HG03469 (cell line): ENCODE measurements at regions not wholly inside any gene's neighbourhood (a gene's known extent, or its start where the extent isn't known, plus 50 kb on each side); places are given as distances from the start of the nearest gene placed in this dataset.
"Not testable (repeated sequence)": the region's sequence is repeated elsewhere in the genome, so short reads cannot be mapped to it uniquely, and the experiment has no call there.

Experiments used
- ATAC-seq: cut with Tn5 transposase; IDR thresholded peaks from one replicate; pipeline ENCODE4 v1.9.1; 2021; ENCODE audit warnings: mild to moderate bottlenecking, moderate library complexity, moderate number of reproducible peaks; ENCODE audit not compliant: unreplicated experiment

DNA sequence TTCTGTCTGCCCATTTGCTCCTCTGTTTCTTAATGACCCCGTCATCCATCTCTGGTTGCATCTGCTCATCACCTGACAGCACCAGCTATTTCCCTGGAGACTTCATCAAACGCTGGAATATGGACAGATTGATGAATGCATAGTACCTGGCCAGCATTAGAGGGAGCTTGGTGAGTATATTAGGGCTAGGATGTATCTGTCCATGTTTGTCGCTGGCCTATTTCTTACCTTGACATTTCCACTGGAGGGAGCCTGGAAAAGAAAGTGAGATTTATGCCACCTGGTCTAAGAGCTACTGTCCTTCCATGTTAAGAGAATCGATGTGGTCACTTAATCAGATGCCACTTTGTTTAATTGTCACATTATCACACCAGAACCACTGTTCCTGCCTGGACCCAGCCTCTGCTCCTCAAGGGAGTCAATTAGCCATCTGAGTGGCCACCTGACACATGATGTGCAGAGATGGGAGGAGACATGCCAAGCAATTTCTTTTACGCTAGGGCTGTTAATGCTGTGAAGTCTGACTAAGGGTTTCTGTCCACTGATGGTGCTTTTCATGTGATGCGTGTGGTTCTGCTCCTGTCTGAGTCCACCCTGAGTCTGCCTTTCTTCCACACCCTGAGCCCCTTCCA lies 75.3 kb upstream of the SFSWAP start:
- ATAC-seq: no peak

DNA sequence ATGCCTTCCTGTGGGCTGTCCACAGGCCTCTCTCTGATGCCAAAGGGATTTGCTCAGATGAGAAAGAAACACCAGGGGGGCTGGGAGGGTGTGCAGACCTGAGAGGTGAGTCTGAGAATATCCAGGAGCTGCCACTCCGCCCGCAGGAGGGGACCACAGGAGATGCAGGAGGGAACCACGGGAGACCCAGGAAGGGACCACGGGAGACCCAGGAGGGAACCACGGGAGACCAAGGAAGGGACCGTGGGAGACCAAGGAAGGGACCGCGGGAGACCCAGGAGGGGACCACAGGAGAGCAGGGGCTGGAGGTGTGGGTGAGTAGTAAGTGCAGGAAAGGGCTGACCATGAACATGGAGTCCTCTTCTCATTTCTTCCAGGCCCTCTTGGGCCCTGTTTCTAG lies 74.6 kb upstream of the SFSWAP start:
- no peak for ATAC-seq

DNA sequence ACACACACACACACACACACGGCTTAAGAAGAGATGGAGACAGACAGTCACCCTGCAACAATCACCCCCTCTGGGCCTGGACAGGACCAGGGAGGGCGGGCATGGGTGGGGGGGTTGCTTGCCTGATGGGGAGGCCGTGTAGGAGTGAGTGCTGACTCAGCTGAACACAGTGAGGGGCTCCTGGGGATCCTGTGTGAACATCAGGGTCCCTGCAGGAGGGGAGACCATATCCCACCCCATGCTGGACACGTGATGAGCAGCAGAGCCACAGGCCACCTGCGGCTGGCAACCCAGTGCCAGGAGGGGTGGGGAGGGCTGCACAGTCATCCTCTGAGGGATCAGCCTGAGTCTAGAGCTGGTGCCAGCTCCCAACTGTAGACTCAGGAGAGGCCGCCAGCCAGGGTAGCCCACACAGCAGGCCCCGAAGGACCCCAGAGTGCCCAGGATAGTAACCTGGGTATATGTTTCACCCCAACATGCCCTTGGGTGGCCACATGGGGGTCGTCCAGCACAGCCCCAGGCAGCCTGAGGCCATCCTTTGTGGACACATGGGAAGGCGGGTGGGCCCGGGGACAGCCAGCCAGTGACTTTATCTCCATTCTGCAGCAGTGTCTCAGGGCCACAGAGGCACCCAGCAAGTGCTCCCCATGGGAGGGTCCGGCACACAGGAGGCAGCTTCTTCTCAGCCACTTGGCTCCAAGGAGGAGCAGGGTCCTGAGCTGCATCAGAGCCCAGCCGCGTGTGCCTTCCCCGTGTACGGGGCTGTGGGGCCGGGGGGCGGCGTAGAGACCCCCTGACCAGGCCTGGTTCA lies 73.7 kb upstream of the SFSWAP start:
- no peak for ATAC-seq

DNA sequence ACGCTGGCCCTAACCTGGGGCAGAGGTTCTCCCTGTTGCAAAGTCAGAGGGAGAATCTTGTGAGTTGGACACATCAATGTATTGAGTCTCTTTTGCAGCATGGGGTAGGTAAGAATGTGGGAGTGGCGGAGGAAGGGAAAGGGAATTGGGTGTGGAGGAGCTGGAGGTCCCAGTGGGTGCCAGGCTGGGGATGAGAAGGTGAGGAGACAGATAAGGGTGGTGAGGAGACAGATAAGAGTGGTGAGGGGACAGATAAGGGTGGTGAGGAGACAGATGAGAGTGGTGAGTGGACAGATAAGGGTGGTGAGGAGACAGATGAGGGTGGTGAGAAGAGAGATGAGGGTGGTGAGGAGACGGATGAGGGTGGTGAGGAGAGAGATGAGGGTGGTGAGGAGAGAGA lies 72.9 kb upstream of the SFSWAP start:
- no peak for ATAC-seq

DNA sequence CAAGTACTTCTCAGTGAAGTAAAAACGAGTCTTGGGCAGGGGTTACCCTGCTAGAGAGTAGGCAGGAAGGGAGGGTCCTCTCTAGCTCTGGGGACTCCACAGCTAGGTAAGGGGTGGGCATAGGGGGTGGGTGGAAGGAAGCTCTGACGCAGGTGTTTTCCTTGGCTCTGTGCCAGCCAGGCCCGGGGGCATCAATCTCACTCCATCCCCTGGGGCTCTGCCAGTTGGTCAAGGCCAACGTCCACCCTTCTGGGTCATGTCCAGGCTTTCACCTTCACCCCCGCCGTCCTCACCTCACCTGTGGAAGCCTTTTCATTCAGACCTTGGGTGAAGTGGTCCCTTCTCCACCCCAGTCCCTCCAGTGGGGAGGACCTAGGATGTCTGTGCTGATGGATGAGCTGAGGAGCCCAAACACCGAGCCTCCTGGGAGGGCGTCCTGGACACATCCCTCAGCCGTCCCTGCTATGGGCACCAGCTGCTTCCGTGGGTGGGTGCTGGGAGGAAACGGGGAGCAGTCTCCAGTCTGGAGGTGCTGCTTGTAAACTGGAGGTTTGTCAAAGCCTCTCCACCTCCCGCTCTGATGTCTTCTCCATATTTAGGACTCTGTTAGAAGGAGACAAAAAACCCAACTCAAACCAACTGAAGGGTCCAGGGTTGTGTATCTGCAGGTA lies 71.5 kb upstream of the SFSWAP start:
- ATAC-seq: no peak

DNA sequence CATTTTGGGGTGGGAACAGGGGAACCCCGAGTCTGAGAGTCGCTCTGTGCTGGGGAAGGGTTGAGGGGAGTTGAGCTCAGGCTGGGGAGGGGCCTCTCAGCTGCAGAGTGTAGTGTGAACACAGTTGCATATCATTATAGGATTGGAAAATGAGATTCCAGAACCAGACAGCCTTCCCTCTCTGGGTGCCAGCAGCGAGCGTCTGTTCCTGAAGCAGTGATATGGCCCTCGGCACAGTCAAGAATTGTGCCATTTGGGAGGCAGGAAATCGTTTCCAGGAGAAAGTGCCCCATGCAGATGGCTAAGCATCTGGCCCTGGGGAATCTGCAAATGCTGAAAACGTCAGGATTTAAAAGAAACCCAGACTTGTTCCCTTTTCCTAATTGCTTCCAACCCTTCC lies 70.4 kb upstream of the SFSWAP start:
- ATAC-seq: no peak

DNA sequence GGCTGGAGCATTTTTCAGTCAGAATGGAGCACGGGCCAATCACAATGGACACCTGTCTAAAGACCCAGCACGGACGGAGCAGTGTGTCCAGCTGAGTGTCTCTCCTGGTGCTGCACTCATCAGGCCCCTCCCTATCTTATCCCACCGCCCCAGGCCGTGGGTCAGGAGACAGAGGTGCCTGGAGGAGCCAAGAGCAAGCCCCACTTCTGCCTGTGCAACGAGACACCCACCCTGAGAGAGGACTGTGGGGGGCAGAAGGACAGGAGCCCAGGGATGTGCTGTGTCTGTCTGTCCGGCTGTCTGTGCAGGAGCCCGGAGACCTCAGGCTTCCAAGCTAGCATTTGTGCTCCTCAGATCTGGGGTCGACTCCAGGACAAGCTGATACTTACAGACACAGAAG lies 69.6 kb upstream of the SFSWAP start:
- ATAC-seq: no peak

DNA sequence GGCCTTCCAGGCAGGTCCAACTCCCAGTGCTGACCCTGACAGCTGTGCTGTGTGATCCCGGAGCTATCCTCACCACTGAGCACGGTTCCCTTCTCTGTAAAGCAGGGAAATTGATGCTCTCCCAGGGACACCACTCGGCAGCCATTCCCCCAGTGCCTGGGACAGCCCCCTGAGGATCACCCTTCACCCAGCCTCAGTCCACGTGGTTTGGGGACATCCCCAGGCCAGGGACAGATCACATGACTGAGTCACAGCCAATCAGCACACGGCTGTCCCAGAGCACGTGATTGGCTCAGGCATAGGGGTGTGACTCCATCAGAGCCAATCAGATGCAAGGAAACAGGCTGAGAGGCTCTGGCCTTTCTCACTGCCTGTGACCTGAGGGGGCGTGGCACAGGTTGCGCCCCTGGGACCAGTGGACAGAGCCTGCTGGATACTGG lies 68.8 kb upstream of the SFSWAP start:
- no peak for ATAC-seq

DNA sequence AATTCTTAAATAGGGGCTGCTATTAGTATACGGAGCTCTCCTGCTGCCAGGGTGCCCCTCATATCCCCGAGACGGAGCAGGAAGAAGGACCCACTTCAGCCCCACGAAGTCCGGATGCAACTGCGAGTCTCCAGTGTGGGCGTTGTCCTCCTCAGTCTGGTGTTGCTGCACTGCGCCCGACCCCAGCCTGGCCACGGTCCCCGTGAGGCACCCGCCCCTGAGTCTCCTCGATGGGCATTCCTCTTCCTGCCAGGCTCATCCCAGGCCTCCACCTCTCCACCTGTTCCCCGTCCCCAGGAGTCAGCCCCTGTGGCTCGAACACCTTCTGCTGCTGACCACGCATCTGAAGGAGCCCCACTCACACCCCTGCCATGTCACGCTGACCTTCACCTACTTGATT lies 68.1 kb upstream of the SFSWAP start:
- ATAC-seq: no peak

DNA sequence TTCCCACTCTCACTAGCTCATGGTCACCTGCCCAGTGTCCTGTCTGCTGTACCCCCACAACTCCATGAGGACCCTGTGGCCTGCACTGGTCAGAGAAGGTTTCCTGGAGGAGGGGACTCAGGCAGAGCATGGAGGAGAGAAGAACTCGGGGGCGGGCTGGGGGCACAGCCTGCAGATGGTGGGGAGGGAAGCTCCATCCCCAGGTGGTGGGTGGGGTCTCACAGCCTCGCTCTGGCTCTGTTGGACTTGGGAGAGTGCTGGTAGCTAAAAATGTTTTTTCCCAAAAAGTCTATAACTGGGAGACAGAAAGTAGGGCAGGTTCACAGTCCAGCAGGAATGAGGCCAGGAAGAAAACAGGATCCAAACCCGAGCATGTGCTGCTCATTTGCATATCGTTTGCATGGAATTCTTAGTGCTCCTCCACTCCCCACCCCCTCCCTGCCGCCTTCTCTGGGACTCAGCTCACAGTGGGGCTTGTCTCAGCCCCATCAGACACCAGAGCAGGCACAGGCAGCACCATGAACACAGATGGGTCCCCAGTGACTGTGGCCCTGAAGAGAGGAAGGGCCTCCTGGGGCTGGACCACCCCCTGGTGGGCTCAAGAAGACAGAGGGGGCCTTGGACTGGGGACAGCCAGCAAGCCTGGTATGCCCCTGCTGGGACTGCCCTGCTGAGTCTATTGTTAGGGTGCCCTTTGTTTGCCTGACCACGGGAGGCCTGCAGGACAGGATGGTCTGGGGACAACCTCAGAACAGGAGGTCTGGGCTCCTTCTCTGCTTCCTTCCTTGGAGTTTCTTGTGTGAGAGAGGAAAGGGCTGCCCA lies 67.0 kb upstream of the SFSWAP start:
- no peak for ATAC-seq

DNA sequence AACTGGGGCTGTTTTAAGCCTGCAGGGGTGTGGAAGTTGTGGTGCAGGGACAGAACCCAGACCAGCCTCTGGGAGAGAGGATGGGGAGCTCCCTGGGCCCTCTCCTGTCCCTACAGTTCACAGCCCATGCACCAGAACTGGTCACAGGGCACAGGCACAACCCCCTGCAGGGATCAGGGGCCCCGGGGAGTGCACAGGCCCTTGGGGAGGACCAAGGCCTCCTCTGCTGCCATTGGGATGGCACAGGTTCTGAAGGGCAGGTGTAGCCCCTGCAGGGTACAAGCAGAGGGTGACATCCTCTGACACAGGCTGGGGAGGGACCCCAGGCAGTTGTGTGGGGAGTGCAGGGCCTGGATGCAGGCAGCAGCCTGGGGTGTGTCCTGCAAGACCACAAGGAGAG lies 66.4 kb upstream of the SFSWAP start:
- ATAC-seq: no peak

DNA sequence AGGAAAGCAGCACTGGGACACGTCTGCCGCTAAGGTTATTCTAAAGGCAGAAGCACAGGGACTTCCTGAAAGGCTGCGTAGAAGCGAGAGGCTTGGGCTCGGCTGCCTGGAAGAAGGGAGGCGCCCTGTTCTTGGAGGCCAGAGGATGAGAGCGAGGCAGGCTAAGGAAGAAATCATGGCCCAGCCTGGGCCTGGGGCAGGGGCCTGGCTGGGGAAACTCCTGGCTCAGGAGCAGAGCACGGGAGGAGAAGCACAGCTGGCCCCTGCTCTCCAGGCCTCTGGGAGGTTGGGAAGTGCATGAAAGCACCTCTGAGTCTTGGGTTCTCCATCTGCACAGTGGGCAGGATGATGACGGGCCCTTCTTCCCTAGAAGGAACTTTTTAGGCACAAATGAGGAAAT lies 66.0 kb upstream of the SFSWAP start:
- not testable (repeated sequence) for ATAC-seq

DNA sequence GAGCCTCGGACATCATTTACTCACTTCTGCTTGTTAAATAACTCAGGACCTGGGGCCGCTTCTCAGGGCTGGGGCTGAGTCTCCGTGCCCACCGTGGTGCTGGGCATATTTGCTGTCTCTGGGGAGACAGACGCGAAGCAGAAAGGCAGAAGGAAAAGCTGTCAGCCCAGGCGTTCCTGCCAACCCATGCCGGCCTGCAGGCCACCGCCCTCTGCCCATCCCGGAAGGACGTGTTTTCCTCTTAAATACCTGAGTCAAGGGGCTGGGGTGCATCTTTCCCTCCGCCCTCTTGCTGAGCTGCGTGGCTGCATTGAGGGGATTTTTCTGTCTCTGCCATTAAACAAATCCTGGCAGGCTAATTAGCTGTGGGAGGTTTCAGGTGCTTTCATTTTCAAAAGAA lies 65.3 kb upstream of the SFSWAP start:
- ATAC-seq: not testable (repeated sequence)

DNA sequence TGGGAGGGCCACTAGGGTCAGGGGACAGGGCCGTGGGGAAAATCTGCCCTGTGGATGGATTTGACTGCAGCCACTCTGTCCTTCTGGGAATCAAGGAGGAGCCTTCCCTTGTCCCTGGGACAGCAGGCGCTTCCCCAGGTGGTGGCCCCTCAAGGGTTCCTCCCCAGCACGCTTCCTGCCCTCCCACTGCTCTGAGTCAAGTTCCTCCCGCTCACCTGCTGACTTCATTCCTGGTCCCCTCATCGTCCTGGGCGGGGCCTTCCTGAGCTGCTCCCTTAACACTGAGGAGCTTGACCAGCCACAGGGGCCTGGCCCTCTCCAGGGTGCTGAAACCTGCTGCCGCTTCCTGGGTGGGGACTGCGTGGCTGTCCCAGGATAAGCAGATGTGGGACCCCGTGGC lies 64.4 kb upstream of the SFSWAP start:
- not testable (repeated sequence) for ATAC-seq

DNA sequence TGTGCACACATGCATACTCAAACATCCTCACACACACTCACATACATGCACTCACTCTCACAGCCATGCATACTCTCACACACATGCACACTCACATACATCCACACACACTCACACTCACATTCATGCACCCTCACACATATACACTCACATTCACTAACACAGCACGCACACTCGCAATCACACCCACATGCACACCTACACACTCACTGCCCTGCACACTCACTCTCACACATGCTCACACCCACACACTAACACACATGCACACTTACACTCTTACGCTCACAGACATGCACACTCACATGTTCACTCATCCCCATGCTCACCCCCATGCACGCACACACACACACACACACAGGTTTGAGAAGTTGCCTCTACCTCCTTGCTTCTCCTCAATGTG lies 63.2 kb upstream of the SFSWAP start:
- ATAC-seq: no peak

DNA sequence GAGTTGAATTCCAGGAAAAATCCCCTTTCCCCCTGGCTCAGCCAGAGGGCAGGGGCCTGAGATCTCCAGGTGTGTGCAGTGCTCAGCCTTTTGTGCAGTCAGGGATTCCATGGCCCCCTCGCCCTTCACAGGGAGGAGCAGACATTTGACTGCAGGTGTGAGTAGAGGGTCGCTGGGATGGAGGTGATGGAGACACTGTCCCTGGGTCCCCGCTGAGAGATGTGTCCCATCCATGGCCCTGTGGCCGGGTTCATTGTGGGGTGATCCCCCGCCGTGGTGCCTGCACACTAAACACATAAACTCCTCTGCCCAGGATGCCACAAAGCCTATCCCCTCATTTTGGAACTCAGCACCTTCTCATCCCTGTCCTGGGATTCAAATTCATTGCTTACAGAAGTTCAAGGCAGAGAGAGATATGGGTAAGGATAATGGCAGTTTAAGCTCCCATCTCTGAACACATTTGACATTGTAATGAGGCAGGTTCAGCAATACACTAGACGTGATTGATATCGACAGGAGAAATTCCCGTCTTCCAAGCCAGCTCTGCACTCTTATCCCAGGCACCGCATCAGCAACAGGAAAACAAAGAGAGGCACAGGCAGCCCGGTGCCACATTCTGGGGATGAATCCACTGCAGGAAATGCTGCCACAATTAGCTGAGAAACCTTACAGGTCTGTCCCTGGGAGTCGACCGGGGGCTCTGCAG lies 55.3 kb upstream of the SFSWAP start:
- ATAC-seq: not testable (repeated sequence)

DNA sequence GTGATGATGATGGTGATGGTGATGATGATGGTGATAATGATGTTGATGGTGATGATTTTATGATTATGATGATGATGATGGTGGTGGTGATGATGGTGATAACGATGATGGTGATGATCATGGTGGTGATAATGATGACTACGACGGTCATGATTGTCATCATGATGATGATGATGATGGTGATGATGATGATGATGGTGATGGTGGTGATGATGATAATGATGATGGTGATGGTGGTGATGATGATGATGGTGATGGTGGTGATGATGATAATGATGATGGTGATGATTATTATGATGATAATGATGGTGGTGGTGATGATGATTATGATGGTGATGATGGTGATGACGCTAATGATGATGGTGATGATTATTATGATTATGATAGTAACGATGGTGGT lies 54.1 kb upstream of the SFSWAP start:
- ATAC-seq: not testable (repeated sequence)

DNA sequence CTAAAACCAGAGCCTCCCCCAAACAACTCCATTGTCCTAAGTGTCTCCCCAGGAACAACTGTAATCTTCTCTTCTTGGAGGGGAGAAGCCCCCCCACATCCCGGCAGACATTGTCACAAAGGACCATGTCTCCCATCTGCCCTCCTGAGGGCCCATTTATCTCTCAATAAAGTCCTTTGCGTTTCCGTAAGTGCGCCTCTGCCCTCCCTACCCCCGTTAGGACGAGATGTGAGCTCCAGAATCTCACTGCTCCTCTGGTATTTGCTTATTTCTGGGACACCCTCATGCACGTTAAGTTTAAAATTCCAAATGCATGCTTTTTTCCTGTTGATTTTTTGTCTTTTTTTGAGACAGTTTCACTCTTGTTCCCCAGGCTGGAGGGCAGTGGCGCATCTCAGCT lies 52.3 kb upstream of the SFSWAP start:
- not testable (repeated sequence) for ATAC-seq

DNA sequence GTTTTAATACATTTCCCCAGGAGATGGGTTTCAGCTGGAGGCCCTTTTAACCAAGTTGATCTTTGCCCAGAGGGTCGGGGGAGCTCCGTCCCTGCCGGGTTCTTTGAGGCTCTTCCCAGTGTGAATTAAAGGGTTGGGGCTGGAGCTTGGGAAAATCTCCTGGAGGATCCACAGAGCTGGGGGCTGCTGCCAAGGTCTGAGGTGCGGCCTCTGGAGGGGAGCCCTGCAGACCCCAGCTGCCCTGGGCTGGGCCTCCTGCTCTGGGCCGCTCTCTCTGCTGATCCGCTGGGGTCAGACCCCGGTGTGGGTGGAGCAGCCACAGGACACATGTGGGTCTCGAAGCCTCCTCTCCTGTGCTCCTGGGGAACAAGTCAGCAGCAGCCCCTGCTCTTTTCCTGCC lies 51.4 kb upstream of the SFSWAP start:
- not testable (repeated sequence) for ATAC-seq

DNA sequence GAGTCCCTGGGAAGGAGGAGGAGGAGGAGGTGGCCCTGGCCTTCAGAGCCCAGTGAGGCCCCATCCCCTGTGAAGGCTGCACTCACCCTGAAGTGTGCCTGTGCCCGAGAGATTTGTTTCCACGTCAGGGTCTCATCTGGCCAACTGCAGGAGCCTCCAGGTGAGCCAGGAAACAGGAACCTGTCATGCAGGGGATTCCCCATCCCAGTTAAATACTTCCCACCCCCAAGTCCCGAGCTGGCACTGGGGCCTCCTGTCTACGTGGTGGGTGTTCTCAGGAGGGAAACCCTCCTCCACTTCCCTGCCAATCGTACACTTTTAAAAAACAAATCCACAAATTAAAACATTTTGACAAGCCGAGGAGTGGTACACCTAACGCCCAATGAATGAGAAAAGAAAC lies 50.9 kb upstream of the SFSWAP start:
- not testable (repeated sequence) for ATAC-seq
